MM.1S (cell line): ENCODE measurements at regions not wholly inside any gene's neighbourhood (a gene's known extent, or its start where the extent isn't known, plus 50 kb on each side); places are given as distances from the start of the nearest gene placed in this dataset.

Experiments used
- DNase-seq: peaks from one replicate; pipeline ENCODE4 v3.0.0-alpha.2; 2015
- H2AFZ ChIP-seq: fragments of 300-600 bp; sonication (generic); 2 replicates; pipeline ENCODE4 v1.6.0; 2016; ENCODE audit warnings: antibody characterized with exemption, low read length
- H3F3A ChIP-seq: fragments of 300-600 bp; sonication (generic); 2 replicates; pipeline ENCODE4 v1.6.1; 2016; ENCODE audit warnings: mild to moderate bottlenecking, antibody characterized with exemption, low read length, moderate library complexity, mixed read lengths; ENCODE audit not compliant: insufficient read depth
- H3K27ac ChIP-seq: fragments of 300-600 bp; sonication (generic); 2 replicates; pipeline ENCODE4 v1.5.1; 2016; ENCODE audit warnings: mild to moderate bottlenecking, low read length
- H3K27me3 ChIP-seq: fragments of 300-600 bp; sonication (generic); replicated peaks from 2 replicates; pipeline ENCODE4 v1.6.0; 2016; ENCODE audit warnings: low read length; ENCODE audit not compliant: insufficient read depth
- H3K36me3 ChIP-seq: fragments of 300-600 bp; sonication (generic); replicated peaks from 2 replicates; pipeline ENCODE4 v1.6.1; 2016; ENCODE audit warnings: mild to moderate bottlenecking, low read length, mixed read lengths; ENCODE audit not compliant: insufficient read depth
- H3K4me1 ChIP-seq: fragments of 300-600 bp; sonication (generic); 2 replicates; pipeline ENCODE4 v1.6.1; 2016; ENCODE audit warnings: low read length, mixed read lengths
- H3K4me2 ChIP-seq: fragments of 300-600 bp; sonication (generic); 2 replicates; pipeline ENCODE4 v1.6.0; 2016; ENCODE audit warnings: low read depth, low read length
- H3K4me3 ChIP-seq: fragments of 300-600 bp; sonication (generic); 2 replicates; pipeline ENCODE4 v1.5.1; 2016; ENCODE audit warnings: low read length, mixed read lengths
- H3K79me2 ChIP-seq: fragments of 300-600 bp; sonication (generic); 2 replicates; pipeline ENCODE4 v1.6.1; 2016; ENCODE audit warnings: mixed run types, low read length, mixed read lengths
- H3K9ac ChIP-seq: fragments of 300-600 bp; sonication (generic); 2 replicates; pipeline ENCODE4 v1.6.1; 2016; ENCODE audit warnings: low read length, mixed read lengths
- H3K9me2 ChIP-seq: fragments of 300-600 bp; sonication (generic); replicated peaks from 2 replicates; pipeline ENCODE4 v1.6.1; 2016; ENCODE audit warnings: mild to moderate bottlenecking, low read length, mixed read lengths; ENCODE audit not compliant: insufficient read depth
- H3K9me3 ChIP-seq: fragments of 300-600 bp; sonication (generic); replicated peaks from 2 replicates; pipeline ENCODE4 v1.6.1; 2016; ENCODE audit warnings: mild to moderate bottlenecking, low read length, mixed read lengths; ENCODE audit not compliant: insufficient read depth
- H4K20me1 ChIP-seq: fragments of 300-600 bp; sonication (generic); 2 replicates; pipeline ENCODE4 v1.6.1; 2016; ENCODE audit warnings: mild to moderate bottlenecking, low read length, moderate library complexity, mixed read lengths; ENCODE audit not compliant: insufficient read depth
- CTCF ChIP-seq: fragments of 300-600 bp; sonication (generic); IDR thresholded peaks from 2 replicates; pipeline ENCODE4 v1.5.1; 2016; ENCODE audit warnings: antibody characterized with exemption, low read length, mixed read lengths
- EZH2 ChIP-seq: fragments of 300-600 bp; sonication (generic); optimal IDR thresholded peaks from 2 replicates; pipeline ENCODE3; 2017; ENCODE audit warnings: low read depth, mild to moderate bottlenecking, antibody characterized with exemption, low read length, mixed read lengths
- EZH2phosphoT487 ChIP-seq: fragments of 300-600 bp; sonication (generic); IDR thresholded peaks from 2 replicates; pipeline ENCODE4 v1.6.1; 2018; ENCODE audit warnings: antibody characterized with exemption, low read length

GRCh38 chr11:134655189-134655989 lies 243.3 kb upstream of the B3GAT1 start:
- no peaks in the 10 kb centered on the region for H3K36me3 ChIP-seq
- no peaks in the 10 kb centered on the region for H3K9me2 ChIP-seq
- H4K20me1 ChIP-seq = no peaks in the 10 kb centered on the region
- H3K4me3 ChIP-seq = no peak overlapping the region
- H3K9ac ChIP-seq = no peak overlapping the region
- no peaks in the 10 kb centered on the region for H3K79me2 ChIP-seq
- no peaks in the 10 kb centered on the region for H3K9me3 ChIP-seq
- H3K27me3 ChIP-seq = no peaks in the 10 kb centered on the region
- H2AFZ ChIP-seq = no peak overlapping the region
- H3K27ac ChIP-seq = no peak overlapping the region
- H3F3A ChIP-seq = no peaks in the 10 kb centered on the region
- H3K4me1 ChIP-seq = no peaks in the 10 kb centered on the region
- no peak overlapping the region for H3K4me2 ChIP-seq
- DNase-seq = no peak
- TF ChIP-seq EZH2 (no peak), CTCF (no peak), EZH2phosphoT487 (no peak)

GRCh38 chr11:134654161-134654915 lies 242.3 kb upstream of the B3GAT1 start:
- H2AFZ ChIP-seq = no peak overlapping the region

GRCh38 chr11:134652586-134653255 lies 240.7 kb upstream of the B3GAT1 start:
- H3K4me1 ChIP-seq = no peaks in the 10 kb centered on the region
- no peaks in the 10 kb centered on the region for H3F3A ChIP-seq
- no peaks in the 10 kb centered on the region for H3K27me3 ChIP-seq
- no peak for DNase-seq
- H3K27ac ChIP-seq = no peak overlapping the region
- no peaks in the 10 kb centered on the region for H3K36me3 ChIP-seq
- H3K9ac ChIP-seq = no peak overlapping the region
- H3K9me3 ChIP-seq = no peaks in the 10 kb centered on the region
- H3K4me3 ChIP-seq = no peak overlapping the region
- TF ChIP-seq EZH2 = no peak
- no peak for TF ChIP-seq CTCF
- TF ChIP-seq EZH2phosphoT487 = no peak
- no peak overlapping the region for H2AFZ ChIP-seq
- H3K79me2 ChIP-seq = no peaks in the 10 kb centered on the region
- no peak overlapping the region for H3K4me2 ChIP-seq
- H3K9me2 ChIP-seq = no peaks in the 10 kb centered on the region
- H4K20me1 ChIP-seq = no peaks in the 10 kb centered on the region

More at GRCh38 chr11:134654161-134654915, 242.3 kb upstream of the B3GAT1 start:
- Histone ChIP-seq H3K9me2 (no peaks in the 10 kb centered on the region), H3K36me3 (no peaks in the 10 kb centered on the region), H3K9me3 (no peaks in the 10 kb centered on the region), H3F3A (no peaks in the 10 kb centered on the region), H3K4me1 (no peaks in the 10 kb centered on the region), H3K27ac (no peak overlapping the region), H3K4me3 (no peak overlapping the region), H4K20me1 (no peaks in the 10 kb centered on the region), H3K4me2 (no peak overlapping the region), H3K9ac (no peak overlapping the region), H3K79me2 (no peaks in the 10 kb centered on the region), H3K27me3 (no peaks in the 10 kb centered on the region)
- no peak for DNase-seq
- no peak for TF ChIP-seq EZH2phosphoT487
